OCI-LY3 (cell line): ENCODE measurements at regions not wholly inside any gene's neighbourhood (a gene's known extent, or its start where the extent isn't known, plus 50 kb on each side); places are given as distances from the start of the nearest gene placed in this dataset.
"Not testable (repeated sequence)": the region's sequence is repeated elsewhere in the genome, so short reads cannot be mapped to it uniquely, and the experiment has no call there.

ENCODE experiments used
- H2AFZ ChIP-seq: fragments of 200-600, 300-600 bp; shearing (Covaris generic); 2 replicates; pipeline ENCODE4 v1.6.0; 2014; ENCODE audit warnings: antibody characterized with exemption, low read depth, low read length
- H3K27ac ChIP-seq: fragments of 200-600, 300-600 bp; sonication (generic); 2 replicates; pipeline ENCODE4 v1.5.1; 2014; ENCODE audit warnings: mild to moderate bottlenecking, low read length, moderate library complexity, mixed read lengths
- H3K27me3 ChIP-seq: fragments of 200-600, 300-600 bp; sonication (generic); 2 replicates; pipeline ENCODE4 v1.6.1; 2014; ENCODE audit warnings: low read depth, low read length, mixed read lengths
- H3K36me3 ChIP-seq: fragments of 200-600, 300-600 bp; sonication (generic); replicated peaks from 2 replicates; pipeline ENCODE3; 2014; ENCODE audit warnings: low read depth, low read length, mixed read lengths
- H3K4me1 ChIP-seq: fragments of 300-600, 200-600 bp; sonication (generic); 2 replicates; pipeline ENCODE4 v1.6.1; 2014; ENCODE audit warnings: low read length, mixed read lengths
- H3K4me2 ChIP-seq: fragments of 200-600, 300-600 bp; sonication (generic); 2 replicates; pipeline ENCODE4 v1.6.1; 2014; ENCODE audit warnings: low read length, mixed read lengths
- H3K4me3 ChIP-seq: fragments of 300-600, 200-600 bp; sonication (generic); 2 replicates; pipeline ENCODE4 v1.5.1; 2014; ENCODE audit warnings: antibody characterized with exemption, mild to moderate bottlenecking, low read length, moderate library complexity
- H3K79me2 ChIP-seq: fragments of 300-600, 200-600 bp; shearing (Covaris generic); 2 replicates; pipeline ENCODE4 v1.6.1; 2014; ENCODE audit warnings: mild to moderate bottlenecking, low read length, mixed read lengths
- H3K9ac ChIP-seq: fragments of 300-600, 200-600 bp; shearing (Covaris generic); 2 replicates; pipeline ENCODE4 v1.6.0; 2014; ENCODE audit warnings: mild to moderate bottlenecking, low read length, moderate library complexity
- H3K9me3 ChIP-seq: fragments of 200-600, 300-600 bp; shearing (Covaris generic); 2 replicates; pipeline ENCODE4 v1.6.1; 2014; ENCODE audit warnings: low read length, mixed read lengths; ENCODE audit not compliant: insufficient read depth
- H4K20me1 ChIP-seq: fragments of 200-600, 300-600 bp; sonication (generic); 2 replicates; pipeline ENCODE4 v1.6.1; 2016; ENCODE audit warnings: low read length, mixed read lengths; ENCODE audit not compliant: insufficient read depth
- CTCF ChIP-seq: fragments of 200-600, 300-600 bp; sonication (generic); IDR thresholded peaks from 2 replicates; pipeline ENCODE4 v1.5.1; 2014; ENCODE audit warnings: antibody characterized with exemption, low read length, low read depth
- EZH2phosphoT487 ChIP-seq: fragments of 200-600 bp; shearing (Covaris generic); IDR thresholded peaks from 2 replicates; pipeline ENCODE4 v1.6.1; 2018; ENCODE audit warnings: antibody characterized with exemption, mixed run types, low read depth

GRCh38 chr19:28553005-28553404 lies 659.9 kb downstream of the UQCRFS1 start:
- Histone ChIP-seq H3K27ac (no peak overlapping the region), H3K4me2 (peak overlapping the region; percentile 10), H3K9ac (no peak overlapping the region), H3K4me1 (peaks cover 13% of the 10 kb centered on the region), H3K4me3 (no peak overlapping the region), H3K79me2 (no peaks in the 10 kb centered on the region), H3K36me3 (peaks cover 4% of the 10 kb centered on the region), H4K20me1 (no peaks in the 10 kb centered on the region), H2AFZ (peak overlapping the region; percentile 44), H3K27me3 (no peaks in the 10 kb centered on the region), H3K9me3 (no peaks in the 10 kb centered on the region)
- TF ChIP-seq CTCF (no peak), EZH2phosphoT487 (no peak)

- Histone ChIP-seq H3K79me2 (no peaks in the 10 kb centered on the region), H3K4me2 (no peak overlapping the region), H3K9me3 (no peaks in the 10 kb centered on the region), H3K36me3 (peaks cover 4% of the 10 kb centered on the region), H3K4me3 (no peak overlapping the region), H3K4me1 (peaks cover 20% of the 10 kb centered on the region), H3K9ac (no peak overlapping the region), H4K20me1 (no peaks in the 10 kb centered on the region), H3K27me3 (no peaks in the 10 kb centered on the region), H2AFZ (no peak overlapping the region), H3K27ac (no peak overlapping the region)
- TF ChIP-seq EZH2phosphoT487 (no peak), CTCF (no peak)
Measured at GRCh38 chr19:28549680-28550277, 663.2 kb downstream of the UQCRFS1 start.

GRCh38 chr19:28546148-28546685 lies 666.7 kb downstream of the UQCRFS1 start:
- H3K9me3 ChIP-seq, result no peaks in the 10 kb centered on the region
- H4K20me1 ChIP-seq, result no peaks in the 10 kb centered on the region
- no peaks in the 10 kb centered on the region for H3K27me3 ChIP-seq
- no peak overlapping the region for H3K9ac ChIP-seq
- peaks cover 42% of the 10 kb centered on the region for H3K4me1 ChIP-seq
- TF ChIP-seq CTCF, result no peak
- no peak for TF ChIP-seq EZH2phosphoT487
- no peaks in the 10 kb centered on the region for H3K79me2 ChIP-seq
- no peak overlapping the region for H3K4me3 ChIP-seq
- H3K4me2 ChIP-seq, result no peak overlapping the region
- H3K36me3 ChIP-seq, result no peaks in the 10 kb centered on the region
- H2AFZ ChIP-seq, result no peak overlapping the region
- H3K27ac ChIP-seq, result no peak overlapping the region

- H3K27me3 ChIP-seq, H3K27ac ChIP-seq, H3K9me3 ChIP-seq, H3K9ac ChIP-seq, H3K36me3 ChIP-seq, H3K4me2 ChIP-seq, H3K4me3 ChIP-seq, H4K20me1 ChIP-seq, H3K79me2 ChIP-seq: not testable (repeated sequence)
- H2AFZ ChIP-seq, result 0 out of 2 replicates have a peak overlapping the region, but pooled peaks have one; percentile 31
- H3K4me1 ChIP-seq, result peaks cover 50% of the 10 kb centered on the region
Measured at GRCh38 chr19:28545397-28545796, 667.6 kb downstream of the UQCRFS1 start.
